RWPE2 (cell line): ENCODE measurements at regions not wholly inside any gene's neighbourhood (a gene's known extent, or its start where the extent isn't known, plus 50 kb on each side); places are given as distances from the start of the nearest gene placed in this dataset.
"Not testable (repeated sequence)": the region's sequence is repeated elsewhere in the genome, so short reads cannot be mapped to it uniquely, and the experiment has no call there.

ENCODE experiments used
- ATAC-seq: fragments of 200-7000 bp; cut with Tn5 transposase; 3 replicates; pipeline ENCODE4 v1.9.1; 2021; ENCODE audit warnings: low read depth
- DNase-seq: peaks from one replicate; pipeline ENCODE4 v3.0.0-alpha.2; 2020; ENCODE audit warnings: low spot score
- H3K27ac ChIP-seq: fragments of 450-650 bp; 2 replicates; pipeline ENCODE4 v1.5.1; 2017; ENCODE audit warnings: mild to moderate bottlenecking; ENCODE audit not compliant: poor library complexity, severe bottlenecking
- H3K27me3 ChIP-seq: fragments of 250-450 bp; sonication (Bioruptor Pico); 2 replicates; pipeline ENCODE4 v1.5.1; 2021; ENCODE audit warnings: mild to moderate bottlenecking, moderate library complexity; ENCODE audit not compliant: insufficient read depth, poor library complexity, severe bottlenecking
- H3K36me3 ChIP-seq: fragments of 250-450 bp; sonication (Bioruptor Pico); 2 replicates; pipeline ENCODE4 v1.5.1; 2020; ENCODE audit warnings: low read depth, mild to moderate bottlenecking, moderate library complexity
- H3K4me1 ChIP-seq: fragments of 250-450 bp; sonication (Bioruptor Pico); 2 replicates; pipeline ENCODE4 v1.5.1; 2021; ENCODE audit warnings: mild to moderate bottlenecking, moderate library complexity; ENCODE audit not compliant: insufficient read depth, poor library complexity, severe bottlenecking
- H3K4me3 ChIP-seq: fragments of 250-450 bp; sonication (Bioruptor Pico); 2 replicates; pipeline ENCODE4 v1.5.1; 2021; ENCODE audit warnings: mild to moderate bottlenecking, moderate library complexity; ENCODE audit not compliant: severe bottlenecking
- H3K9me3 ChIP-seq: fragments of 250-450 bp; sonication (Bioruptor Pico); 2 replicates; pipeline ENCODE4 v1.5.1; 2021; ENCODE audit warnings: mild to moderate bottlenecking, moderate library complexity; ENCODE audit not compliant: severe bottlenecking
- CTCF ChIP-seq: fragments of 450-650 bp; IDR thresholded peaks from one replicate; pipeline ENCODE4 v1.5.1; 2017; ENCODE audit warnings: mild to moderate bottlenecking, moderate library complexity; ENCODE audit not compliant: poor library complexity, severe bottlenecking

GRCh38 chr4:1522606-1523005, 116.4 kb upstream of the NKX1-1 start:
- TF ChIP-seq CTCF, result no peak
- H3K27me3 ChIP-seq, result peaks cover 48% of the 10 kb centered on the region
- ATAC-seq (no peak), DNase-seq (no peak)
- H3K27ac ChIP-seq, result no peak overlapping the region
- no peaks in the 10 kb centered on the region for H3K4me1 ChIP-seq
- H3K9me3 ChIP-seq, result peaks cover 3% of the 10 kb centered on the region
- H3K4me3 ChIP-seq, result no peak overlapping the region
- no peaks in the 10 kb centered on the region for H3K36me3 ChIP-seq

- H3K4me3 ChIP-seq, result no peak overlapping the region
- ATAC-seq, result no peak
- no peaks in the 10 kb centered on the region for H3K36me3 ChIP-seq
- no peak overlapping the region for H3K27ac ChIP-seq
- H3K9me3 ChIP-seq, result peaks cover 3% of the 10 kb centered on the region
- TF ChIP-seq CTCF, result no peak
- no peaks in the 10 kb centered on the region for H3K4me1 ChIP-seq
- H3K27me3 ChIP-seq, result peaks cover 45% of the 10 kb centered on the region
- peak; percentile 52 for DNase-seq
Observed at GRCh38 chr4:1521821-1522361, 115.6 kb upstream of the NKX1-1 start.

GRCh38 chr4:1520795-1521576, 114.7 kb upstream of the NKX1-1 start:
- H3K27ac ChIP-seq, H3K4me3 ChIP-seq, H3K4me1 ChIP-seq, H3K36me3 ChIP-seq, H3K9me3 ChIP-seq: not testable (repeated sequence)
- ATAC-seq (peak; percentile 64), DNase-seq (peak; percentile 11)
- H3K27me3 ChIP-seq, result peaks cover 45% of the 10 kb centered on the region

- DNase-seq, result no peak
- TF ChIP-seq CTCF, result no peak
- Histone ChIP-seq H3K27ac (no peak overlapping the region), H3K27me3 (peaks cover 44% of the 10 kb centered on the region), H3K36me3 (no peaks in the 10 kb centered on the region), H3K4me1 (no peaks in the 10 kb centered on the region), H3K9me3 (no peaks in the 10 kb centered on the region), H3K4me3 (peak overlapping the region; percentile 32)
- peak; percentile 59 for ATAC-seq
Observed at GRCh38 chr4:1519787-1520661, 113.8 kb upstream of the NKX1-1 start.

GRCh38 chr4:1518997-1519700, 112.9 kb upstream of the NKX1-1 start:
- DNase-seq (no peak), ATAC-seq (no peak)
- no peak overlapping the region for H3K27ac ChIP-seq
- H3K27me3 ChIP-seq, result peaks cover 39% of the 10 kb centered on the region
- no peak for TF ChIP-seq CTCF
- H3K4me1 ChIP-seq, result no peaks in the 10 kb centered on the region
- H3K4me3 ChIP-seq, result no peak overlapping the region
- no peaks in the 10 kb centered on the region for H3K36me3 ChIP-seq
- no peaks in the 10 kb centered on the region for H3K9me3 ChIP-seq
